GM21717 (cell line): ENCODE measurements at regions not wholly inside any gene's neighbourhood (a gene's known extent, or its start where the extent isn't known, plus 50 kb on each side); places are given as distances from the start of the nearest gene placed in this dataset.

Experiments
- ATAC-seq: cut with Tn5 transposase; IDR thresholded peaks from one replicate; pipeline ENCODE4 v1.9.1; 2021; ENCODE audit warnings: mild to moderate bottlenecking, moderate library complexity; ENCODE audit not compliant: unreplicated experiment

GRCh38 chr12:65756956-65757511 lies 67.2 kb upstream of the HMGA2 start:
- ATAC-seq = peak; percentile 84

- no peak for ATAC-seq
Measured at GRCh38 chr12:65758401-65758800, 65.9 kb upstream of the HMGA2 start.

GRCh38 chr12:65759735-65760134 lies 64.5 kb upstream of the HMGA2 start:
- no peak for ATAC-seq

GRCh38 chr12:65761301-65761700 lies 63.0 kb upstream of the HMGA2 start:
- no peak for ATAC-seq

- ATAC-seq = no peak
Measured at GRCh38 chr12:65764325-65764724, 60.0 kb upstream of the HMGA2 start.

- ATAC-seq = no peak
Measured at GRCh38 chr12:65765436-65765813, 58.9 kb upstream of the HMGA2 start.

- no peak for ATAC-seq
Measured at GRCh38 chr12:65769880-65770279, 54.4 kb upstream of the HMGA2 start.
